MM.1S (cell line): ENCODE measurements at regions not wholly inside any gene's neighbourhood (a gene's known extent, or its start where the extent isn't known, plus 50 kb on each side); places are given as distances from the start of the nearest gene placed in this dataset.
A peak's percentile ranks its signal among the peaks of the same experiment; 100 is the strongest.

ENCODE experiments used
- DNase-seq: peaks from one replicate; pipeline ENCODE4 v3.0.0-alpha.2; 2015
- H2AFZ ChIP-seq: fragments of 300-600 bp; sonication (generic); 2 replicates; pipeline ENCODE4 v1.6.0; 2016; ENCODE audit warnings: antibody characterized with exemption, low read length
- H3F3A ChIP-seq: fragments of 300-600 bp; sonication (generic); 2 replicates; pipeline ENCODE4 v1.6.1; 2016; ENCODE audit warnings: mild to moderate bottlenecking, antibody characterized with exemption, low read length, moderate library complexity, mixed read lengths; ENCODE audit not compliant: insufficient read depth
- H3K27ac ChIP-seq: fragments of 300-600 bp; sonication (generic); 2 replicates; pipeline ENCODE4 v1.5.1; 2016; ENCODE audit warnings: mild to moderate bottlenecking, low read length
- H3K27me3 ChIP-seq: fragments of 300-600 bp; sonication (generic); replicated peaks from 2 replicates; pipeline ENCODE4 v1.6.0; 2016; ENCODE audit warnings: low read length; ENCODE audit not compliant: insufficient read depth
- H3K36me3 ChIP-seq: fragments of 300-600 bp; sonication (generic); replicated peaks from 2 replicates; pipeline ENCODE4 v1.6.1; 2016; ENCODE audit warnings: mild to moderate bottlenecking, low read length, mixed read lengths; ENCODE audit not compliant: insufficient read depth
- H3K4me1 ChIP-seq: fragments of 300-600 bp; sonication (generic); 2 replicates; pipeline ENCODE4 v1.6.1; 2016; ENCODE audit warnings: low read length, mixed read lengths
- H3K4me2 ChIP-seq: fragments of 300-600 bp; sonication (generic); 2 replicates; pipeline ENCODE4 v1.6.0; 2016; ENCODE audit warnings: low read depth, low read length
- H3K4me3 ChIP-seq: fragments of 300-600 bp; sonication (generic); 2 replicates; pipeline ENCODE4 v1.5.1; 2016; ENCODE audit warnings: low read length, mixed read lengths
- H3K79me2 ChIP-seq: fragments of 300-600 bp; sonication (generic); 2 replicates; pipeline ENCODE4 v1.6.1; 2016; ENCODE audit warnings: mixed run types, low read length, mixed read lengths
- H3K9ac ChIP-seq: fragments of 300-600 bp; sonication (generic); 2 replicates; pipeline ENCODE4 v1.6.1; 2016; ENCODE audit warnings: low read length, mixed read lengths
- H3K9me2 ChIP-seq: fragments of 300-600 bp; sonication (generic); replicated peaks from 2 replicates; pipeline ENCODE4 v1.6.1; 2016; ENCODE audit warnings: mild to moderate bottlenecking, low read length, mixed read lengths; ENCODE audit not compliant: insufficient read depth
- H3K9me3 ChIP-seq: fragments of 300-600 bp; sonication (generic); replicated peaks from 2 replicates; pipeline ENCODE4 v1.6.1; 2016; ENCODE audit warnings: mild to moderate bottlenecking, low read length, mixed read lengths; ENCODE audit not compliant: insufficient read depth
- H4K20me1 ChIP-seq: fragments of 300-600 bp; sonication (generic); 2 replicates; pipeline ENCODE4 v1.6.1; 2016; ENCODE audit warnings: mild to moderate bottlenecking, low read length, moderate library complexity, mixed read lengths; ENCODE audit not compliant: insufficient read depth
- EZH2 ChIP-seq: fragments of 300-600 bp; sonication (generic); optimal IDR thresholded peaks from 2 replicates; pipeline ENCODE3; 2017; ENCODE audit warnings: low read depth, mild to moderate bottlenecking, antibody characterized with exemption, low read length, mixed read lengths
- EZH2phosphoT487 ChIP-seq: fragments of 300-600 bp; sonication (generic); IDR thresholded peaks from 2 replicates; pipeline ENCODE4 v1.6.1; 2018; ENCODE audit warnings: antibody characterized with exemption, low read length
- TF ChIP-seq, protein P1 (sequence below): fragments of 300-600 bp; sonication (generic); IDR thresholded peaks from 2 replicates; pipeline ENCODE4 v1.5.1; 2016; ENCODE audit warnings: antibody characterized with exemption, low read length, mixed read lengths

DNA sequence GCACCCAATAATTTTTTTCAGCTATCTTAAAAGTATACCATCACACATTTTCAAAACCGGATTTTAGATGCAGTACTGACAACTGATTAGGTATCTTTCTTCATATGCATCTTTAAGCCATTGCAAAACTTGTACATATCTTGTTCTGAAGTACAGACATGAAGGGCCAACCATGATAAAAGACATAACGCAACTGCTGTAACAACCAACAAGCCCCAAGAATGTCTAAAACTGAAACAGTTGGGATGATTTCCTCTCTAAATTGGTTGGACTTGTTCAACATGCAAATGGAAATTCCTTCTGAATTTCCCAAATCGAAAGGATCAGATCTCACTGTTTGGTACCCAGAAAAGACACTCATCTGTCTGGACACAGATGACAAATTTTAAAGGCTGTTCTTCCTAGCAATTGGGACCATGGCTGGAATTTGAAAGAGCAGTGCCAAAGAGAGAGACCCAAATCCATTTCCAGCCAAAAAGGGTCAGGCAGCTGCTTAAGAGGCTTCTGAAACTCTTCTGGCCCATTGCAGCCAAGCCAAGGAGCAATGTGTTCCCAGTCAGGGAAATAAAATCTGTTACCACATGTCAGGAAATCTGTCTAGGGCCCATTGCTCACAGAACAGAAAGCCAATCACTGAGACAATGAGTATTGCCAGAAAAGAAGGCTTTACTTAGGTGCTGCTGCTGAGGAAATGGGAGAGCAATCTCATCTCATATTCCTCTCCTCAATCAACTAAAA, 1122.4 kb upstream of the USP15 start:
- H3K9me2 ChIP-seq: no peaks in the 10 kb centered on the region
- H3K79me2 ChIP-seq: no peaks in the 10 kb centered on the region
- H3K27me3 ChIP-seq: no peaks in the 10 kb centered on the region
- H3K9me3 ChIP-seq: no peaks in the 10 kb centered on the region
- H3K9ac ChIP-seq: no peak overlapping the region
- no peaks in the 10 kb centered on the region for H4K20me1 ChIP-seq
- DNase-seq: no peak
- H3K27ac ChIP-seq: no peak overlapping the region
- H3F3A ChIP-seq: no peaks in the 10 kb centered on the region
- H2AFZ ChIP-seq: no peak overlapping the region
- H3K4me2 ChIP-seq: no peak overlapping the region
- H3K4me1 ChIP-seq: no peaks in the 10 kb centered on the region
- no peak for TF ChIP-seq EZH2phosphoT487
- no peak for TF ChIP-seq EZH2
- TF ChIP-seq, protein P1, sequence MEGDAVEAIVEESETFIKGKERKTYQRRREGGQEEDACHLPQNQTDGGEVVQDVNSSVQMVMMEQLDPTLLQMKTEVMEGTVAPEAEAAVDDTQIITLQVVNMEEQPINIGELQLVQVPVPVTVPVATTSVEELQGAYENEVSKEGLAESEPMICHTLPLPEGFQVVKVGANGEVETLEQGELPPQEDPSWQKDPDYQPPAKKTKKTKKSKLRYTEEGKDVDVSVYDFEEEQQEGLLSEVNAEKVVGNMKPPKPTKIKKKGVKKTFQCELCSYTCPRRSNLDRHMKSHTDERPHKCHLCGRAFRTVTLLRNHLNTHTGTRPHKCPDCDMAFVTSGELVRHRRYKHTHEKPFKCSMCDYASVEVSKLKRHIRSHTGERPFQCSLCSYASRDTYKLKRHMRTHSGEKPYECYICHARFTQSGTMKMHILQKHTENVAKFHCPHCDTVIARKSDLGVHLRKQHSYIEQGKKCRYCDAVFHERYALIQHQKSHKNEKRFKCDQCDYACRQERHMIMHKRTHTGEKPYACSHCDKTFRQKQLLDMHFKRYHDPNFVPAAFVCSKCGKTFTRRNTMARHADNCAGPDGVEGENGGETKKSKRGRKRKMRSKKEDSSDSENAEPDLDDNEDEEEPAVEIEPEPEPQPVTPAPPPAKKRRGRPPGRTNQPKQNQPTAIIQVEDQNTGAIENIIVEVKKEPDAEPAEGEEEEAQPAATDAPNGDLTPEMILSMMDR: no peak
- H3K36me3 ChIP-seq: no peaks in the 10 kb centered on the region
- H3K4me3 ChIP-seq: no peak overlapping the region

DNA sequence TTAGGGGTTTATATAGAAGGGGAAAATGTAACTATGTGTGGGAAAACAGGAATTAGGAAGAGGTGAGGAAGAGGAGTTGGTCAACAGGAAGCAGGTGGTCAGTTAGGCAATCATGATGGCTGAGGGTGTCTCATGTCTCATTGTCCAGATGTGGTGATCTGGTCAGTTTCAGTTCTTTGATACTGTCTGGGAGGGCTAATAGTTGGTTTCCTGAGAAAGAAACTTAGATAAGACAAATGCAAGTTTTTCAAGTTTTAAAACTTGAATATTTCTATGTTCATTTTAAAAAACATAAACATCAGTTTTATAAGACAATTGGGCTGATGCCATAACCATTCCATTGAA, 1121.8 kb upstream of the USP15 start:
- no peak overlapping the region for H3K4me2 ChIP-seq
- no peaks in the 10 kb centered on the region for H3K4me1 ChIP-seq
- no peak overlapping the region for H3K27ac ChIP-seq
- DNase-seq: peak; percentile 27
- no peak for TF ChIP-seq EZH2phosphoT487
- no peak for TF ChIP-seq EZH2
- TF ChIP-seq, protein P1: no peak
- no peak overlapping the region for H3K4me3 ChIP-seq
- no peaks in the 10 kb centered on the region for H4K20me1 ChIP-seq
- no peaks in the 10 kb centered on the region for H3K9me2 ChIP-seq
- H2AFZ ChIP-seq: no peak overlapping the region
- no peaks in the 10 kb centered on the region for H3F3A ChIP-seq
- no peaks in the 10 kb centered on the region for H3K9me3 ChIP-seq
- no peaks in the 10 kb centered on the region for H3K36me3 ChIP-seq
- no peaks in the 10 kb centered on the region for H3K27me3 ChIP-seq
- no peaks in the 10 kb centered on the region for H3K79me2 ChIP-seq
- no peak overlapping the region for H3K9ac ChIP-seq

DNA sequence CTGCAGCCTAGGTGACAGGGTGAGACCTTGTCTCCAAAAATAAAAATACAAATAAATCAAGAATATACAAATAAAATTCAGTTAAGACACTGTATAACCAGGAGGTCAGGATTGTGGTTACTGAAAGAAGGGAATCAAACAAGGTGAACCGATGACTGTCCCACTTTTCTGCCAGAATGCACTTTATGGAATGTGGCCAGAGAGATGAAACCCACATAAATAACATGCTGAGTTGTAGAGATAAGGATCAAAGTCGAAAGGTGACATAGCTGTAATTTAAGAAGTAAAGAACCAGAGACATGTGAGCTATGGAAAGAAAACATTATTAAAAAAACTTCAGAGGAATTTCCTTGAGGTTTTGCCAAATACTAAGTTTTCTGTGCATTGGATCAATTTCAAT, 1098.2 kb upstream of the USP15 start:
- Histone ChIP-seq H3K9me3 (no peaks in the 10 kb centered on the region), H3K36me3 (no peaks in the 10 kb centered on the region), H2AFZ (no peak overlapping the region), H3K9ac (no peak overlapping the region), H3K79me2 (no peaks in the 10 kb centered on the region), H4K20me1 (no peaks in the 10 kb centered on the region), H3K27me3 (no peaks in the 10 kb centered on the region), H3K9me2 (no peaks in the 10 kb centered on the region), H3K27ac (no peak overlapping the region), H3K4me3 (no peak overlapping the region), H3K4me2 (no peak overlapping the region), H3K4me1 (no peaks in the 10 kb centered on the region), H3F3A (no peaks in the 10 kb centered on the region)
- TF ChIP-seq, protein P1: no peak
- TF ChIP-seq EZH2: no peak
- TF ChIP-seq EZH2phosphoT487: no peak
- no peak for DNase-seq
